NT2/D1 (cell line): ENCODE measurements at regions not wholly inside any gene's neighbourhood (a gene's known extent, or its start where the extent isn't known, plus 50 kb on each side); places are given as distances from the start of the nearest gene placed in this dataset.

Experiments
- SUZ12 ChIP-seq: IDR thresholded peaks from 2 replicates; pipeline ENCODE4 v1.6.1; 2011; ENCODE audit not compliant: insufficient read length, insufficient read depth; ENCODE audit errors: extremely low read depth
- YY1 ChIP-seq: IDR thresholded peaks from 2 replicates; pipeline ENCODE4 v1.6.1; 2011; ENCODE audit not compliant: insufficient read length, insufficient read depth
- ZNF274 ChIP-seq: IDR thresholded peaks from 2 replicates; pipeline ENCODE4 v1.6.1; 2011; ENCODE audit warnings: mild to moderate bottlenecking, low read depth, low read length

DNA sequence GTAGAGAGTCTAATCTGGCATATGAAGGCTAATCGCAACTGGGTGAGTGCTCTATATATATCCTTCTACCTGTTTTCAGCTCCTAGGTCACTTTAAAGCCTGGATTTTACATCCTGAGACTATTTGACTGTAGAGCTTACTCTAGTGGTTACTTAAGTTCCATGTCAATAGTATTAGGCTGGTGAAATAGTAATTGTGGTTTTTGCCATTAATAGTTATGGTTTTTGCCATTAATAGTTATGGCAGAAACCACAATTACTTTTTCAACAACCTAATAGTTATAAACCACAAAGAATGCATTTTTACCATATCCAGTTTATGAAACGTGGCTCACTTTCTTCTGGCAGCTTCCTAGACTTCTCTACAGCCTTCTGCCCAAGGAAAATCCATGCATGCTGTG is 263.1 kb upstream of the KIAA1217 start:
- TF ChIP-seq ZNF274 (no peak), YY1 (no peak), SUZ12 (no peak)
